SKM-1 (cell line): ENCODE measurements at regions not wholly inside any gene's neighbourhood (a gene's known extent, or its start where the extent isn't known, plus 50 kb on each side); places are given as distances from the start of the nearest gene placed in this dataset.
A peak's percentile ranks its signal among the peaks of the same experiment; 100 is the strongest.

ENCODE experiments used
- DNase-seq: peaks from one replicate; lab custom pipeline; 2025; ENCODE audit not compliant: unreplicated experiment; lab: John Stamatoyannopoulos, UW

DNA sequence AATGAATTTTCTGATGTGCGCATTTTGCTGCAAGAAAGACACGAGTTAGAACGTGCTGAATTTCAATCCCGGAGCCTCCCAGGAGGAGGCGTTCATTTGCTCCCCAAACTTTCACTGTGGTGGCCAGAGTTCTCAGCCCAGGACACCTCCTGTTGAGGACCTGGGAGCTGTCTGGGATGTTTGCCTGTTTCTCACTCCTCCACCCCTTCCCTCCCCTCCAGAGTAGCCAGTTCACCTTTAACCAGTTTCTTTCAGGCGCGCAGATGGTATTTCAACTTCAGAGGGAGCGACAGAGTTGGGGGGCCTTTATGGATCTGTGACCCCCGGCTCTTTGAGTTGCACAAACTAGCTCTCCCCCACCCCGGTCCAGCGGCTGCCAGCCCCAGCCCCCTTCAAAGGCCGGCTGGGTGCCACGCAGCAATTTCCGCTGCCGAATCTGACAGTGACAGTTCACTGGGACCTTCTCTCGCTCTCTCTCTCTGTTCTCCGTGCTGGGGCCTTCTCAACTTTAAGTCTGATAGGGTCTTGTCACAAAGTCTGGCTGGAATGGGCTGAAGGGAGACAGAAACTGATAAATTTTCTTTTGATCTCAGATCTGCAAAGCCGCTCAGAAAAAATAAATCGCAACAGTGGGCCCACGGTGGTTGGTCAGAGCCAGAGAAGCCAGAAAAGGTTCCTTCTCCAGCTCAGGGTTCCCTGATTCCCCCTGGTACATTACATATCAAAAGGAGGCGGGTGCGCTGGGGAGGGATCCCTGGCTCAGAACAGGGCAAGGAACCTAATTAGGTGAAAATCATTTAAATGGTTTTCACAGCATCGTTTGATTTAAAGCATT lies 100.0 kb upstream of the STX18 start:
- DNase-seq, result no peak

DNA sequence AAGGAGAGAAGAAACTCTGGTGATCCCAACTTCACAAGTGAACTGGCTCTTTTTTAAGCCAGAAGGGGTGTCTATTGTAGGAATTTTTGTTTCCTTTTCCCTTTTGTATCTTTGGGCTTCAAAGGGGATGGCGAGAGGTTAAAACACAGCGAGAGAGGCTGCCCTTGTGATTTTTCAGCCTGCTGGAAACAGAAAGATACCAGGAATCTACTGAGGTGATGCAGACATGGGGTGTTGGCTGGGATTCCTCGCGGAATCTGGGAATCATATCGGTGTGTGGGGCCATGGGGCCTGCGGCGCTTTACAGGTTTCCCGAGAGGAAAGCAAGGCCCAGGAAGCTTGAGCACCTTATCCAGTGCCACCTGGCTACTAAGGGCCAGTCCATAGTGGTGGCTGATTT lies 99.4 kb upstream of the STX18 start:
- no peak for DNase-seq

DNA sequence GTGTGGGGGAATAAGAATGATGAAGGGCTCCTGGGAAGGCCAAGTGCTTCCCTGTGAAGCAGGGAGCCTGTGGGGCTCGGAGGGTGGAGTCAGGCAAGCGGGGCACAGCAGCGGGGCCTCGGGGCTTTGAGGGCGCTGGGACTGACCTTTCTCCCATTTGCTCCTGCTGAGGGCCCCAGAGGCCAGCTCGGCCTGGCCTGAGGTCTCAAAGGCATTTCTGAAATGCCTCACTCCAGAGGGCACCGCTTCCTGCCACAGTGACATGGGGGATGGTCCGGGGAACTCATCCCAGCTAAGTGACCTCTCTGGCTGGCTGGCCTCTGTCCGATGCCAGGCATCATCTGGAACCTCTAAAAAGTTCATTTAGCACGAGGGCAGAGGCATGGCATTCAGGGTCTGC lies 98.8 kb upstream of the STX18 start:
- DNase-seq, result no peak

DNA sequence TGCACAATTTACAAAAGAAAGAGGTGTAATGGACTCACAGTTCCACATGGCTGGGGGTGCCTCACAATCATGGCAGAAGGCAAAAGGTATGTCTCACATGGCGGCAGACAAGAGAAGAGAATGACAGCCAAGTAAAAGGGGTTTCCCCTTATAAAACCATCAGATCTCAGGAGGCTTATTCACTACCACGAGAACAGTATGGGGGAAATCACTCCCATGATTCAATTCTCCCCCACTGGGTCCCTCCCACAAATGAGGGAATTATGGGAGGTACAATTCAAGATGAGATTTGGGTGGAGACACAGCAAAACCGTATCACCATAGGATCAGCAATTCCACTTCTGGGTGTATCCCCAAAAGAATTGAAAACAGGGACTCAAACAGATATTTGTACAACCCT lies 97.5 kb upstream of the STX18 start:
- DNase-seq, result no peak

DNA sequence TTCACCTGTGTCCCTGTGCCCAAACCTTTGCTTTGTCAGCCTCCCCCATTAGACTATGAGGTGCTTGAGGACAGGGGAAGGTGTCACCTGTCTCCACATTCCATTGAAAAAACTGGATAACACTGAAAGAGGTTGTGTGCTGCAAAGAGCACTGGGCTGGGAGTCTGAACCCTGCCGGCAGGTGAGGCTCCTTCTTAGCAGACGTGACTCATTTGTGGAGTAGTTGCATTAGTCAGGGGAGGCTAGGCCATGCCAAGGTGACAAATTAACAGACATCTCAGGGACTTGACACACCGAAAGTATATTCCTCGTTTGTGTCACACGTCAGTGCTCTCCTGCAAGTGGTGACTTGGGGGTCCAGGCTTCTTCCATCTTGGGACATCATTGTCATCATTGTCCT lies 95.9 kb upstream of the STX18 start:
- DNase-seq, result no peak

DNA sequence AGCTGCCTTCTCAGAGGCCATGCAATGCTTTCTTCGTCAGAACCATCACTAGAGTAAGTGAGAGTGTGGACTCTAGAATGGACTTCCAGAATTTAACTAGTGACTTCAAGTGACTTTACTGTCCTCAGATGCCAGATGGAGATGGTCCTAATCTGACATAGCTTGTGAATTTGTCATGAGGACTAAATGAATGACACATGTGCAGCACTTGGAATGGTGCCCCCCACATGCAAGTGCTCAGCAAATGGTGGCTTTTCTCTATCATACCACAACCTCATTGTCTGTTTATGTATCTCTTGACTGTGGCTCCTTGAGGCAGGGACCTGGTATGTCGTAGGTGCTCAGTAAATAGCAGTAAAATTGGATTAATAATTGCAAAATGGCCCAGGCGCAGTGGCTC lies 91.6 kb upstream of the STX18 start:
- no peak for DNase-seq

DNA sequence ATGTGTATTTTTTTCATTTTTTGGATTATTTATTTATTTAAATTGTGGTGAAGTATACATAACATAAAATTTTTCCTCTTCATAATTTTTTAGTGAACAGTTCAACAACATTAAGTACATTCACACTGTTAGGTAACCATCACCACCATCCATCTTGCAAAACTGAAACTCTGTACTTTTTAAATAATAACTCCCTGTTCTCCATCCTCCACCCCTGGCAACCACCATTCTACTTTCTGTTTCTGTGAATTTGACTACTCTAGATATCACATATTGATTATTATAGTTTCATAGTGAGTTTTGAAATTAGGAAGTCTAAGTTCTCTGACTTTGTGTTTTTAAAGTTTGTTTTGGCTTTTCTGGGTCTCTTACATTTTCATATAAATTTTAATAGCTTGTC lies 89.3 kb upstream of the STX18 start:
- DNase-seq, result no peak

DNA sequence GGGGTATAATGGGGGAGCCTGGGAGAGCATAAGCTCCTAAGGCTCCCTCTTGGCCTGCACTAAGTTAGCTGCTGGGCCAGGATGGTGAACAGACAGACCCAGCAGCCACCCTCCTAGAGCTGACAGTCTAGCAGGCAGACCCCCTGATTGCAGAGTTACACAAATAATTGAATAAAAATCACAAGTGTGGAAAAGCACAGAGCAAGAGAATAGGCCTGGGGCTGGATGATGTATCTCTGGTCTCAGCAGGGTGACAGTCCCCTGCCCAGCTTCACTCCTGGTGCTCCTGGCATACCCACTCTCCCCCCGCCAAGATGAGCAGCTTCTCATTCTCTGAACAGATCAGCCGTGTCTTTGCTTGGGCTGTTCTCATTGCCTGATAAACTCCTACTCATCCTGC lies 86.1 kb upstream of the STX18 start:
- DNase-seq, result no peak

DNA sequence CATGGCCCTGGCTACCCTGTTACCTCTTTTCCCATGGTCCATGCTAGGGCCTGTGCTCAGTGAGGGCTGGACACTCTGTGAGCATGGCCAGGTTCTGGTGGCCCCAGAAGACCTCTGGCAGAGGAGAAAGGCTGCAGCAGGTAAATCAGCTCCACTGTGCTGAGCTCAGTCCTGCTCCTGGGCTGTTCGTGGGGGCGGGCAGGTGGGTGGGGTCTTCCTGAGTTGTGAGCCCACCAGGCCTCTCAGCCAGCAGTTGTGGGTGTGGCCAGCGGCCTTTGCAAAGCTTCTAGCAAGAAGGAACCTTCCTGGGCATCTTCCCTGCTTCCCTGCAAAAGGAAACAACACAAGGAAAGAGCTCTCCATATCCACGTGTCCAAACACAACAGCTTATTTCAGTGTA lies 85.3 kb upstream of the STX18 start:
- DNase-seq, result no peak

DNA sequence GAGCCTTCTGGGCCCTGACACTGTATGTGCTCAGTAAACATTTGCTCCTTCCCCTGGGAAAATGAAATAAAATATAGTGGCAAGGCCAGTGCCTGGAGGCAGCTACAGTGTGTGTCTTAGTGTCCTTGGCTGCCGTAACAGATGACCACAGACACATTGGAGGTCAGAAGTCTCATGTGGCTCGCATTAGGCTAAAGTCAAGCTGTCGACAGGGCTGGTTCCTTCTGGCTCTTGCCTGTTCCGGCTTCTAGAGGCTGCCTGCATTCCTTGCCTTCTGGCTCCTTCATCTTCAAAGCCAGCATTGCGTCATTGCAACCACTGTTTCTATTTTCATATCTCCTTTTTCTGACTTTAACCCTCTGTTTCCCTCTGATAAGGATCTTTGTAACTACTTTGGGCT lies 83.6 kb upstream of the STX18 start:
- DNase-seq, result peak; percentile 76

DNA sequence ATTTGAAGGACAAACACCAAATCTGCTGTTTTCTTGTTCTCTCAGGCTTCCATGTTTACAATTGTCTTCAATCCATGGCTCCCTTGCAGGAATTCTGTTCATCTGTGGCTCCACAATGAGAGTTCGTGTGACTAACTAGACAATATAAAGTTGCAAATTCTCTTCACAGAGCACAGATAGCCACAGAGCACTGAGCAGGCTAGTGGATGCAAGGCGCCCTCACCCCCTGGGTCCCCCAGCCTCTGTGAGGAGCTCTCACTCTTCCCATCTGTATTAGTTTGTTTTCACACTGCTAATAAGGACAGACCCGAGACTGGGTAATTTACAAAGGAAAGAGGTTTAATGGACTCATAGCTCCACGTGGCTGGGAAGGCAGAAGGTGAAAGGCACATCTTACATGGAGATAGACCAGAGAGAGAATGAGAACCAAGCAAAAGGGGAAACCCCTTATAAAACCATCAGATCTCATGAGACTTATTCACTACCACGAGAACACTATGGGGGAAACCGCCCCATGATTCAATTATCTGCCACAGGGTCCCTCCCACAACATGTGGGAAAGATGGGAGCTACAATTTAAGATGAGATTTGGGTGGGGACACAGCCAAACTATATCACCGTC lies 82.5 kb upstream of the STX18 start:
- DNase-seq, result no peak

DNA sequence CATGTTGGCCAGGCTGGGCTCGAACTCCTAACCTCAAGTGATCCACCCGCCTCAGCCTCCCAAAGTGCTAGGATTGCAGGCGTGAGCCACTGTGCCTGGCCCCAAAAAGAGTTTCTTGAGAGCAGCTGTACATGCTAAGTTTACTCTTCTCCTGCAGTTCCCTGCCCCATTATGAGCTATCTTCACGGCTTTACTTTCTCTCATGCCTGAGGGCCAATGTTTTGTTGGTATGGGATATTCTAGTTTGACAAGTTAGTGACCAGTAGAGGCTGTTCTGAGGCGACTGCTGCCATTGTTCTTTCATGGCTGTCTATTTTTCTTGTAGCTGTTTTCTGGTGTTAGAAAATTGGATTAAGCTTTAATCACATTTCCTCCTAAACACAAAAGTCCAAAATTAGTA lies 78.0 kb upstream of the STX18 start:
- no peak for DNase-seq

DNA sequence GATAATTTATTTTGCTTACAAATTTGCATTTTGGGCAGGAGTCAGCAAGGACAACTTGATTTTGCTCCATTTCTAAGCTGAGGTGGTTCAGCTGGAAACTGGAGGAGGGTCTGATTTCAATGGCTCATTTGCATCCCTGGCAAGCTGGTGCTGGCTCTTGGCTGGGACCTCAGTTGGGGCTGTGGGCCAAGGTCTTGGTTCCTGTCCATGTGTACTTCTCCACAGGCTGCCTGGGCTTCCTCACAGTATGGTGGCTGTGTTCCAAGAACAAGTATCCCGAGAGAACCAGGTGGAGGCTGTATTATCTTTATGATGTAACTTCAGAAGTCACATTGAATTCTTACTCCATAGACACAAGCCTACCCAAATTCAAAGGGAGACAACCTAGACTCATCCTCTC lies 77.0 kb upstream of the STX18 start:
- no peak for DNase-seq

DNA sequence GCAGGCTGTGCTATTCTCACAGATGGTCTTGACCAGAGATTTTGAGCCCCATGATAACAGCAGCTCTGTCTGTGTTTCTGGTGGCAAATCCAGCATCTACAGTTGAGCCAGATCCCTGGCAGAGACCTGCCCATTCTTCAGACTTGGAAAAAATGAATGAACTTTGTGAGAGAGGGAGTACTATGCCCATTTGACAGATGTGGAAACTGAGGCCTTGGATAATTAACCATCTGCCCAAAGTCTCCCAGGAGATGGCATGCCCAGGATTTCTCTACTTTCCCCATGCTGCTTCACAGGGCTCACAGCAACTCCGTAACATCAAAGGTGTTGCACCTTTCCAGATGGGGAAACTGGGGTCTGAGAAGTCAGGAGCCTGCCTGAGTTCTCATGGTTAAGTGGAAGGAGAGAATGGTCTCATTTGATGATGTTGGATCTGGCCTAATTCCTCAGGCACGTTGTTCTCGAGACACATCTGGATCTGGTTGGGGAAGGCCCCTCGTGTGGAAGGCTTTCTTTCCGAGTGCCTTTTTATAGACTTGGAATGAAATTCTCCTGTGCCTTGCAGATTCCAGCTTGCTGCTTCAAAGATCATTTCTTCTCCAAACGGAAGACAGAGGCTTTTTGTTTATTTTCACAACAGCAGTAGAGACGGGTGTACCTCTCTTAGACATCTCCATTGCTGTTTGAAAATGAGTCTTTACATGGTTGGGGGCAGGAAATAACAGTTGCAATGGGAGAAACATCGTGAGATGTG lies 73.3 kb upstream of the STX18 start:
- DNase-seq, result no peak

DNA sequence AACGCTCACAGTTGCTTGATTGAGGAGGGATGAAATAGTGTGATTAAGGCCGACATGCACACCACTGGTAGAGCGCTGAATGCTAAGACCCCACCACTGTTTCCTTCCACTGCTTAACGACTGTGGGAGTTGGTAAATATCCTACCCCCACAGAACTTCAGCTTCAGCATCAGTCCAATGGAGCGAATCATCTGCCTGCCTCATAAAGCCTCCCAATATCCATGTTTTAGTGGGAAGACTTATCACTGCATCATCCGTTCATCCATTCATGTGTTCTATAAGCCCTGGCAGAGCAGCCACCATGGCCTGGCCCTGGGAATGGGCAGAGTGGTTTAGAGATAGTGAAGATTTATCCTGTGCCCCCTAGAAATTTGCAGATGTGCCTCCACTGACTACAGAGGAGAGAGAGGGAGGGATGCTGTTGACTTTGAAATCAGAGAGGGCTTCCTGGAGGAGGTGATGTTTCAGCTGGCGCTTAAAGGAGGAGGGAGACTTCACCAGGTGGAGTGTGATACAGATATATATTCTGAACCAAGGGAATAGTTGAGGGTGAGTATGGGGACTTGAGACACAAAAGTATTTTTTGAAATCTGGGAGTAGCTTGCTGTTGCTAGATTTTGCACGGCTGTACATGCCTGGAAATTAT lies 71.9 kb upstream of the STX18 start:
- no peak for DNase-seq

DNA sequence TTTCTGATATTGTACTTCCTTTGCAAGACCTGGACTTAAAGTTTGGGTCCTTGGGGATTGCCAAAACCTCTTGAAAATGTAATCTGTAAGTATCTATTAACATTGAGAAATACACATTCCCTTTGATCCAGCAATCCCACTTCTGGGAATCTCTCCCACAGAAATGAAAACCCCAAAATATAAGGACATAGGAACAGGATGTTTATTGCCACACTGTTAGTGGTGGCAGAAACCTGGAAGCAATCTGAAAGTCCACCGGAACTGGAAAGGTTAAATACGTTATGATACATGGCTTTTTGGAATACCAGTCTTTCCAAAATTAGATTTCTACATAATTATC lies 71.2 kb upstream of the STX18 start:
- no peak for DNase-seq

DNA sequence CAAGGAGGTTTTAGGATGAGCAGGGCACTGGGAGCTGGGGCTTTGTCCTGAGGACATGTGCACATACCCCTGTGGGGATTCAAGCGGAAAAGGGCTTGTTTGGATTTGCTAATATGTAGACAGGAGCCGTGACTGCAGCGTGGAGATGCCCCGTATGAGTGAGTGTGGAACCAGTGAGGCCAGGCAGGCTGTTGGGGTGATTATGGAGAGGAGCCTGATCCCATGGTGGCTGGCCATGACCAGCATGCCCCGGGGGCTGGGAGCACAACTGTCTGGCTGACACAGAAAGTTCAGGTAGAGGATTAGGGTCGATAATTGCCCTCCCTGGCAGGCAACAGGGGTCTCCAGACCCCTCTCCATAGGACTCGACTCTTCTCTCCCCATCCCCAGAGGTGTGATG lies 68.8 kb upstream of the STX18 start:
- no peak for DNase-seq

DNA sequence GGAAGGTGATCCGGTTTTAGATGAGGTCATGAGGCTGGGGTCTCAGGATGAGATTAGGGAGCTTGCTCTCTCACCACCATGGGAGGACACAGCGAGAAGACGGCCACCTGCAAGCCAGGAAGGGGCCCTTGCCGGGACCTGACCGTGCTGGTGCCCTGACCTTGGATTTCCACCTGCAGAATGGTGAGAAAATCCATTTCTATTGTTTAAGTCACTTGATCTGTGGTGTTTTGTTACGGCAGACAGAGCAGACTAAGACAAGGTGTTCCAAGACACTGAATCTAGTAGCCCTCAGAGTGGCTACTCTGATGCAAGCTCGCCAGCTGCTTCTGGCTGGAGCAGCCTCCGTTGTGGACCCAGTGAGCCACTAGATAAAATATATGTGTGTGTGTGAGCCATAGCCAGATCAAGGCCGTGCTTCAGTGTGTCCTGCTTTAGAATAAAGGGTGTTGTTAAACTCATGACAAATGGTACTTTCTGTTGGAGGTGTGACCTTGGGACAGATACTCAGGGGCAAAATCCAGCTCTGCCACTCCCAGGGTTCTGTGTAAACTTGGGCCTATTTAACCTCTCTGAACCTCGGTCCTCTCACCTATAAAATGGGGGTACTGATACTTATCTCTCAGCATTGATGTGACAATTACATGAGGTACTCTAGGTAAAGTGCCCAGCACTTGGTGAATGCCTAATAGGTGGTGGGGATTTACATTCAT lies 67.9 kb upstream of the STX18 start:
- no peak for DNase-seq

DNA sequence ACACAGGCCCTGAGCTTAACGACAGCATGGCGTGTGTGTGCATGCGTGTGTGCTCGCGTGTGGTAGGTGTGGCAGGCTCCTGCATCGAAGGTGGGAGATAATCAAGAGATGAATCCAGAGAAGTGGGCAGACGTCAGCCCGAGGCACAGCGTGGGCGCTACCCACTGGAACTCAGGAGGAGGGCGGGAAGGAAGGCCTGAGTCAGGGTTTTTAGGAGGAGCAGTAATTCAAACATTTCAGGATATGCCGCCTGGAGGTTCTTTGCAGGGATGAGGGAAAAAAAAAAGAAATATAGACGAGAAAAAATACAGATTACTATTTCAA lies 66.3 kb upstream of the STX18 start:
- no peak for DNase-seq

DNA sequence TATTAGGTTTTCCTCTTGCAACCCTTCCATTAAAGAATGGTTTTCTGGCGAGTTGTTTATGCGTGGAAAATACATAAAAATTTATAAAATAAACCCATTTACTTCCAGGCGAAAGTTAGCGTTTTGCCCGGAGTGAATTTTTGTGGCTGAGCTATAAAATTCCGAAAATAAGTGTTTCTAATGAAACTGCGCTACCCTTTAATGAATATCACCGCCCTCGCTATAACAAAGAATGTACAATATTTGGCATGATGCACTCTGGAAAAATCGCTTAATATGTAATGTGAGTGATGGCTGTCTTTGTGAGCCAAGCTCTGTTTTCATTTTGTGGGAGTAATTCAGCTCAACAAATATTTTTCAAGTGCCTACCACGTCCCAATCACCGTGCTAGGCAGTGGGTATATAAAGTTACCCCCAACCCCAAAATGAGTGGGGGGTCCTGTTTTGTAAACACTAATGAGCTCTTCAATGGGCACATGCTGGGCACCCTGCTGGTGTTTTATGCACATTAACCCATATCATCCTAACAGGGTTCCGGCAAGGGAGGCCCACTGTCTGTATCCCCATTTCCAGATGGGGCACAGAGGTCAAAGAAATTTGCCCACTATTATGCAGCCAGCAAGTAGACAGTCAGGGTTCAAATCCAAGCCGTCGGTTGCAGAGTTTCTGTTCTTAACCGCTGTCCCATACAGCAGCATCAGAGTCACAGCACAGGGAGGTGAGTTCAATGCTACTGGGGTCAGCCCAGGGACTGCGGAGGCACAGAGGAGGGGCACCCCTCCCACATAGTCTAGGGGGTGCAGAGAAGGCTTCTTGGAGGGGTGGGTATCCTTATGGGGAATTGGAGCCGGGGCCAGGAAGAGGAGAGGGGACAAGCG lies 65.7 kb upstream of the STX18 start:
- no peak for DNase-seq
